GM20000 (cell line): ENCODE measurements at regions not wholly inside any gene's neighbourhood (a gene's known extent, or its start where the extent isn't known, plus 50 kb on each side); places are given as distances from the start of the nearest gene placed in this dataset.
"Not testable (repeated sequence)": the region's sequence is repeated elsewhere in the genome, so short reads cannot be mapped to it uniquely, and the experiment has no call there.

ENCODE experiments used
- DNase-seq: peaks from one replicate; pipeline ENCODE4 v3.0.0; 2012; ENCODE audit warnings: low spot score
- CTCF ChIP-seq: IDR thresholded peaks from 2 replicates; pipeline ENCODE4 v1.5.1; 2012; ENCODE audit warnings: mild to moderate bottlenecking, control low read depth; ENCODE audit errors: extremely low read depth, missing control alignments

- no peak for DNase-seq
- TF ChIP-seq CTCF, result no peak
These were observed 56.9 kb upstream of the NXT1 start for GRCh38 chr20:23293689-23294088.

- DNase-seq, result not testable (repeated sequence)
These were observed 58.3 kb upstream of the NXT1 start for GRCh38 chr20:23292311-23292710.

DNA sequence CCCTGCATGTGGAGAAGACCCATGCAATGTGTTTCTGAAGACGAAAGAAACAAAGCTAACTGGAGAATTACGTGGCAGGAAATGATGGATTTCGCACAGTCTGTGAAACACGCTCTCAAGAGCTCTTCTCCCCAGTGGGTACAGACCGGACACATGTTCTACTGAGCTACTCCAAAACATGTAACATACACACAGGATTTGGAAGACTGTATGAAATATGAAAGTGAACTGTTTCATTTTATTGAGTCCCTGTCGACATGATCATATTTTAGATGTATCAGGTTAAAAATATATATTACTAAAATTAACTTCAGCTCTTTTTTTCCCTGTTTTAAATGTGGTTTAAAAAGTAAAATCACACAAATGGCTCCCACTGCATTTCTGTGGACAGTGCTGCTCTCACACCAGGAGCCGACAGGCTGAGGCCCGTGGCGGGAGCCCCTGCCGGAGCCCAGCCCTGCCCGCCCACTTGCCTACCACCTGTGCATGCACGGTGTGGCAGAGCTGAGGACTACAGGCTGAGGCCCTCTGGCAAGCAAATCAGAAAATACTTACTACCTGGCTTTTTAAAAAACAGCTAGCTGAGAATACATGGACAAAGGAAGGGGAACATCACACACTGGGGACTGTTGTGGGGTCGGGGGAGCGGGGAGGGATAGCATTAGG lies 58.9 kb upstream of the NXT1 start:
- TF ChIP-seq CTCF, result no peak
- no peak for DNase-seq

DNA sequence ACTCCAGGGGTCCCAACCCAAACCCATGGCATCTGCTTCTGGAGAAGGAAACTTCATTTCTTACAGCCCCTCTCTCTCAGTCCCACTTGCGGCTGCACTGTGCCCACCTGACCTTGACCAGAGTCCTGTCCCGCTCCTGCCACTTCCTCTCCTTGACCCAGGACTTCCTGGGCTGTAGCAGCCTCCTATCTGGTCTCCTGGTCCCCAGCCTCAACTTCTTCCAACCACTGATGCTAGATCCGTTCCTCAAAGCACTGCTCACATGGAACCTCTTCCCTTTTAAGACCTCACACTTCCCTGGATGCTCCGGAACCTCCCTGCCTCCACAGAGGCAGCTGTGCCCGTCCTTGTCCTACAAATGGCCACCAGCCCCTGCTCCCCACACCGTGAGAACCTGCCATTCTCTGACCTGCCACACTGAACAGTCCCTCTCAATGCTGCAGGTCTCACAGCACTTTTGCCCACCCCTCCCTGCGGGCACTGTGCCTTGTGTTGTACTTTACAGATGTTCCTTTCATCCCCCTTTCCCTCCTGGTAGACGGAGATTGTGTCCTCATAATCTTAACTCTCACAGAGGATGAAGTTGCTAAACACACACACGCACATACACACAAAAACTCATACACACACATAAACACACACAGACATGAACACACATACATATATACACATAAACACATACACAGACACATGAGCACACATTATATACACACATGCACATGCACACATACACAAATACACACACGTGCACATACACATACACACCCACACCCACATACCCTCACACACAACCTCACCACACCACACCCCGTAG lies 59.6 kb upstream of the NXT1 start:
- no peak for DNase-seq
- TF ChIP-seq CTCF, result no peak

DNA sequence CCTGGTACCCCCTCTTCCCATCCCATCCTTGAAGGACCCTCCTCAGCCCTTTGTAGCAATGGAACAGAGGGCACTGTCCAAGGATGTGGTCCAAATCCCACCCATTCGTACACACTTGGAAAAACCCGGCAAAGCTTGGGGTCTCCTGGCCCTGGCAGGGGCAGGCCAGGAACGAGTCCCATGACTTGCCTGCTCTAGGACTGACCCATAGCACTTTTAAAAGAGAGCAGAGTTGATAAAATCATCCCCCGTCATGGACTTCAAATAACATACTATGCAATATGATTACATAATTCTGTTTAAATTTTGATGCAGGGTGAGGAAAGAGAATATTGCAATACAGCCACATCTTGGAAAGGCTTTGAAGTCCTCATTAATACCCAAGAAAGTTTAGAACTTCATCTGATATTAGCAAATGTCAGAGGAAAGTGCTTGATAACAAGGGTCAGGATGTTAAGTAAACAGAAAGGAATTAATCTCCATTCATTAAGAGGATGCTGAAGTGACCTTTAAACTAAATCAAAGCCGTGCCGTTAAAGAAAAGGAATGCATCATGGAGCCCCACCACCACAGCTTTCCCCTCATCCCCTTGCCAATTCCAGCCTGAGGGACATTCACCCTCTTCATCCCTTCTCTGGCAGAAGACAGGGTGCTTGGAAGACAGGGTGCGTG lies 60.7 kb upstream of the NXT1 start:
- no peak for TF ChIP-seq CTCF
- DNase-seq, result no peak

DNA sequence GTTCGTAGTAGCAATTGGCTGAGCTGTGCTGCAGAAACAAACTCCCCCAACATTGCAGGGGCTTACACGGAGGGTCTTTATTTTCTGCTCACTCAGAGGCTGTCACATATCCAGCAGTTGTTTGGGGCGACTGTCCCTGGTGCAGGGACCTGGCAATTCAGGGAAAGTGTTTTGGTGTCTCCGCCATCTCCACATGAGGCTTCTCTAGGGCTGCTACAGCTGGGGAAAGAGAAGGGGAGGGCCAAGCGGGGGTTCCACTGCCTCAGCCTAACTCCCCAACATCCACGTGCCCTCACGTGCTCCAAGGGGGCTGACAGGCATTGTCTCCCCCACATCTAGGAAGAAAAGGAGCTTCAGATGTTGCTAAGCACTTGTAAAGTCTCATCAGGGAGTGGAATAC lies 61.3 kb upstream of the NXT1 start:
- DNase-seq, result no peak
- no peak for TF ChIP-seq CTCF

GRCh38 chr20:23287354-23288190 lies 63.0 kb upstream of the NXT1 start:
- no peak for DNase-seq
- TF ChIP-seq CTCF, result no peak
